HG02981 (cell line): ENCODE measurements at regions not wholly inside any gene's neighbourhood (a gene's known extent, or its start where the extent isn't known, plus 50 kb on each side); places are given as distances from the start of the nearest gene placed in this dataset.
A peak's percentile ranks its signal among the peaks of the same experiment; 100 is the strongest.

Source experiments
- ATAC-seq: cut with Tn5 transposase; IDR thresholded peaks from one replicate; pipeline ENCODE4 v1.9.1; 2021; ENCODE audit warnings: mild to moderate bottlenecking, moderate library complexity; ENCODE audit not compliant: unreplicated experiment

- ATAC-seq, result no peak
Observed at GRCh38 chr9:90249094-90249493, 393.5 kb downstream of the DIRAS2 start.

- no peak for ATAC-seq
Observed at GRCh38 chr9:90251316-90251715, 391.3 kb downstream of the DIRAS2 start.

GRCh38 chr9:90256345-90256744, 386.3 kb downstream of the DIRAS2 start:
- ATAC-seq, result no peak

- no peak for ATAC-seq
Observed at GRCh38 chr9:90259311-90260246, 383.0 kb downstream of the DIRAS2 start.

DNA sequence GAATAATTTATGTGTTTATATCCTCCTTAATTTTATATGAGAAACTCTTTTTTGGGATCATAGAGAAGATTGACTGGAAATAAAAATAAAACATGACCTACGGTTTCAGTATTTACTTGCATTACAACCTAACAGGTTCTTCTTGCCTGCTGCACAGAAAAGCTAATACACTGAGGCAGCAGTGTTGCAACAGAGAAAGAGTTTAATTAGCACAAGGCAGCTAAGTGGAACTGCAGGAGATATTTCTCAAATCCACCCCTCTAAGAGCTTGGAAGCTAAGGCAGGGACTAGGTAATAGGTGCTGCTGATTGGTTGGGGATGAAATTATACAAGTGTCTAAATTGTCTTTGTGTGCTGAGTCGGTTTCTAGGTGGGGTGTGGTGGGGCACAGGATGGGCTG, 380.9 kb downstream of the DIRAS2 start:
- ATAC-seq, result no peak

DNA sequence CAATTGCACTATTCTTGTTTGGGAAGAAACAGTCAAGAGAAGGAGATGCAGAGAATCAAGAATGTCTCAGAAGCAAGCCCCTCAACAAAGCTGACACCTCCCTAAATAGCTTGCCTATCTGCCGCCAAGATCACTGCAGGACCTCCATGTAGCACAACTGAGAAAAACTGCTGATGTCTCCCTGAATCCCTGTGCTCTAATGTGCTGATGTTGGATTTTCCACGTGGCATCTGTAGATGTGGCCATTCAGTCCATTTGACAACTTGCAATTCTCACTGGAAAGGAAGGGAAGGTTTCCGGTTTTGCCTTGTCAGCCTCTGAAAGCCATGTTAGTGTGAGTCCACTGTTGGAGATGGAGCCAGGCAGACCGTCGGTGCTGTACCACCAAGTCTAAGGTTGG, 374.0 kb downstream of the DIRAS2 start:
- ATAC-seq, result no peak

- ATAC-seq, result no peak
Observed at GRCh38 chr9:90271707-90272106, 370.9 kb downstream of the DIRAS2 start.

GRCh38 chr9:90274725-90275124, 367.9 kb downstream of the DIRAS2 start:
- no peak for ATAC-seq

GRCh38 chr9:90285946-90286345, 356.7 kb downstream of the DIRAS2 start:
- ATAC-seq, result no peak

DNA sequence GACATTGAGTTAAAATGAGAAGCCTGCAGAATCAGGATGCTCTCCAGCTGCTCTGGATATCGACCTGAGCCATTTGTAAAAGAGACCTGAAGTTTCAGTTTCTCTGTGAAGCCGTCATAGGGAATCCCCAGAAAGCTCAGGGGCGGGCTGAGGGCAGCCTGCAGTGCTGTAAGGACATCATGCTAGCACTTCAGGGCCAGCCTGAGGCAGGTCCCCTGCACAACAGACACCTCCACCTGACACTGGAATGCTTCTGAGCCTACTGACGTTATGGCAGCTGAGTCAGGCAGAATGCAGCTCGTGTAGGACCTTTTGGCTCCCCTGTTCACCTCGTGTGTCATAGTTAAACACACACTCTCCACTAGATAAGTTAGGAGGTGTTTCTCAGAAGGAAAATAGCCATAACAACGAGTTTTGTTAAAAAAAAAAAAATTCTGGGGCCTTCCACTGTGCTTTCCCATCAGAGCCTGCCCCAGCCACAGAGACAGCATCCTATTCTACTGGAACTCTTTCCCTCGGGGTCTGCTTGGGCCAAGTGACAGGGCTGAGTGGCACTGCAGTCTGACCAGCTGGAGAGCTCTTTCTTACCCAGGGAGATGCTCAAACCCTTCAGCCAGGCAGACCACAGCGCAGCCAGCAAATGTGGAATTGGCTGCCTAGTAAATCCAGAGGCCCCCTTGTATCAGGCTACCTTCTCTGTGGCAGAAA, 354.9 kb downstream of the DIRAS2 start:
- peak; percentile 96 for ATAC-seq

GRCh38 chr9:90288275-90288639, 354.4 kb downstream of the DIRAS2 start:
- no peak for ATAC-seq

- ATAC-seq, result no peak
Observed at GRCh38 chr9:90290716-90291485, 351.7 kb downstream of the DIRAS2 start.

GRCh38 chr9:90296539-90296938, 346.1 kb downstream of the DIRAS2 start:
- ATAC-seq, result no peak

- ATAC-seq, result no peak
Observed at GRCh38 chr9:90299968-90300367, 342.7 kb downstream of the DIRAS2 start.

GRCh38 chr9:90300611-90301276, 341.9 kb downstream of the DIRAS2 start:
- no peak for ATAC-seq

DNA sequence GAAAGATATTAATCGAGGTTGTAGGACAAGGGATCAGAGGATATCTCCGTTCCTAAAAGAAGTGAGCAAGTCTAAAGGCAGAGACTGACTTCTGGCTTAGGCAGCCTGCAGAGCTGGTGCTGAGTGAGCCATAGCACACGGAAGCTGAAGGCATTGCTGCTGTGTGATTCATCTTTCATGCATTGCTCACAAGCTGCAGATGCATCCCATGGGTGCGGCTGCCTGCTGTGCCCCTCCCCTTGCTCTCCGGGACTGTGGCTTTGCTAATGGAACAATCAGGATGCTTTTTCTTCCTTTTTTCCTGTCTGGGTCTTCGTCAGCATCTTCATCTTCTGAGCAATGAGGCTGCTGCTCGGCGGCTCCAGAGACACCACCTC, 341.4 kb downstream of the DIRAS2 start:
- no peak for ATAC-seq

GRCh38 chr9:90303655-90304054, 339.0 kb downstream of the DIRAS2 start:
- no peak for ATAC-seq

- no peak for ATAC-seq
Observed at GRCh38 chr9:90306158-90306557, 336.5 kb downstream of the DIRAS2 start.

GRCh38 chr9:90307167-90307833, 335.3 kb downstream of the DIRAS2 start:
- ATAC-seq, result no peak

GRCh38 chr9:90307891-90308290, 334.7 kb downstream of the DIRAS2 start:
- ATAC-seq, result no peak
